ENCODE measurements at regions not wholly inside any gene's neighbourhood (a gene's known extent, or its start where the extent isn't known, plus 50 kb on each side); places are given as distances from the start of the nearest gene placed in this dataset.

DNA sequence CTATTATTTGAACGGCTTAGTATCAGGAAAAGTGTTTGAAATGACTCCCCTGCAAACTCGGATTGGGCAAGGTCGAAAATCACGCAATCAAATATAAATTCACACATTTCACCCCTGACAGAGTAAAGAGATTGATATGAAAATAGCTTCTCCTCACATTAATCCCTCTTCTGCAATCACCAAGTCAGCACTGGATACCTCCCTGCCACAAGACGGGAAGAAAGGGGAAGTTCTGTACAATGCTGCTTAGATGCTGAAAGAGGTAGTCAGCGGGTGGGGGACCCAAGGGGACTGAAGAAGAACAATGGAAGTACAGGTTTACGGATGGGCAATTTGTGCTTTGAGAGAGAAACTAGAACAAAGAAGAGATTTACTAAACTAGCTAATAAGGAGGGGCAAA is 72.0 kb upstream of the ANK3 start:
- ATAC-seq: peak; percentile 49; the same call in 2 of the 3 replicates
- no peak for TF ChIP-seq EZH2phosphoT487 (IDR thresholded peaks at IDR 0.05; ENCODE audit: unreplicated experiment)
- no peak for TF ChIP-seq EZH2 (IDR thresholded peaks at IDR 0.05; ENCODE audit: low read depth, unreplicated experiment)
- TF ChIP-seq CREB1 (CRISPR knock-in tag; IDR thresholded peaks at IDR 0.05; ENCODE audit: low read depth): no peak
- no peak for TF ChIP-seq STAT1 (IDR thresholded peaks at IDR 0.05; ENCODE audit: unreplicated experiment)
- TF ChIP-seq NANOG (IDR thresholded peaks at IDR 0.05; ENCODE audit: borderline replicate concordance): no peak
- TF ChIP-seq, protein P1, sequence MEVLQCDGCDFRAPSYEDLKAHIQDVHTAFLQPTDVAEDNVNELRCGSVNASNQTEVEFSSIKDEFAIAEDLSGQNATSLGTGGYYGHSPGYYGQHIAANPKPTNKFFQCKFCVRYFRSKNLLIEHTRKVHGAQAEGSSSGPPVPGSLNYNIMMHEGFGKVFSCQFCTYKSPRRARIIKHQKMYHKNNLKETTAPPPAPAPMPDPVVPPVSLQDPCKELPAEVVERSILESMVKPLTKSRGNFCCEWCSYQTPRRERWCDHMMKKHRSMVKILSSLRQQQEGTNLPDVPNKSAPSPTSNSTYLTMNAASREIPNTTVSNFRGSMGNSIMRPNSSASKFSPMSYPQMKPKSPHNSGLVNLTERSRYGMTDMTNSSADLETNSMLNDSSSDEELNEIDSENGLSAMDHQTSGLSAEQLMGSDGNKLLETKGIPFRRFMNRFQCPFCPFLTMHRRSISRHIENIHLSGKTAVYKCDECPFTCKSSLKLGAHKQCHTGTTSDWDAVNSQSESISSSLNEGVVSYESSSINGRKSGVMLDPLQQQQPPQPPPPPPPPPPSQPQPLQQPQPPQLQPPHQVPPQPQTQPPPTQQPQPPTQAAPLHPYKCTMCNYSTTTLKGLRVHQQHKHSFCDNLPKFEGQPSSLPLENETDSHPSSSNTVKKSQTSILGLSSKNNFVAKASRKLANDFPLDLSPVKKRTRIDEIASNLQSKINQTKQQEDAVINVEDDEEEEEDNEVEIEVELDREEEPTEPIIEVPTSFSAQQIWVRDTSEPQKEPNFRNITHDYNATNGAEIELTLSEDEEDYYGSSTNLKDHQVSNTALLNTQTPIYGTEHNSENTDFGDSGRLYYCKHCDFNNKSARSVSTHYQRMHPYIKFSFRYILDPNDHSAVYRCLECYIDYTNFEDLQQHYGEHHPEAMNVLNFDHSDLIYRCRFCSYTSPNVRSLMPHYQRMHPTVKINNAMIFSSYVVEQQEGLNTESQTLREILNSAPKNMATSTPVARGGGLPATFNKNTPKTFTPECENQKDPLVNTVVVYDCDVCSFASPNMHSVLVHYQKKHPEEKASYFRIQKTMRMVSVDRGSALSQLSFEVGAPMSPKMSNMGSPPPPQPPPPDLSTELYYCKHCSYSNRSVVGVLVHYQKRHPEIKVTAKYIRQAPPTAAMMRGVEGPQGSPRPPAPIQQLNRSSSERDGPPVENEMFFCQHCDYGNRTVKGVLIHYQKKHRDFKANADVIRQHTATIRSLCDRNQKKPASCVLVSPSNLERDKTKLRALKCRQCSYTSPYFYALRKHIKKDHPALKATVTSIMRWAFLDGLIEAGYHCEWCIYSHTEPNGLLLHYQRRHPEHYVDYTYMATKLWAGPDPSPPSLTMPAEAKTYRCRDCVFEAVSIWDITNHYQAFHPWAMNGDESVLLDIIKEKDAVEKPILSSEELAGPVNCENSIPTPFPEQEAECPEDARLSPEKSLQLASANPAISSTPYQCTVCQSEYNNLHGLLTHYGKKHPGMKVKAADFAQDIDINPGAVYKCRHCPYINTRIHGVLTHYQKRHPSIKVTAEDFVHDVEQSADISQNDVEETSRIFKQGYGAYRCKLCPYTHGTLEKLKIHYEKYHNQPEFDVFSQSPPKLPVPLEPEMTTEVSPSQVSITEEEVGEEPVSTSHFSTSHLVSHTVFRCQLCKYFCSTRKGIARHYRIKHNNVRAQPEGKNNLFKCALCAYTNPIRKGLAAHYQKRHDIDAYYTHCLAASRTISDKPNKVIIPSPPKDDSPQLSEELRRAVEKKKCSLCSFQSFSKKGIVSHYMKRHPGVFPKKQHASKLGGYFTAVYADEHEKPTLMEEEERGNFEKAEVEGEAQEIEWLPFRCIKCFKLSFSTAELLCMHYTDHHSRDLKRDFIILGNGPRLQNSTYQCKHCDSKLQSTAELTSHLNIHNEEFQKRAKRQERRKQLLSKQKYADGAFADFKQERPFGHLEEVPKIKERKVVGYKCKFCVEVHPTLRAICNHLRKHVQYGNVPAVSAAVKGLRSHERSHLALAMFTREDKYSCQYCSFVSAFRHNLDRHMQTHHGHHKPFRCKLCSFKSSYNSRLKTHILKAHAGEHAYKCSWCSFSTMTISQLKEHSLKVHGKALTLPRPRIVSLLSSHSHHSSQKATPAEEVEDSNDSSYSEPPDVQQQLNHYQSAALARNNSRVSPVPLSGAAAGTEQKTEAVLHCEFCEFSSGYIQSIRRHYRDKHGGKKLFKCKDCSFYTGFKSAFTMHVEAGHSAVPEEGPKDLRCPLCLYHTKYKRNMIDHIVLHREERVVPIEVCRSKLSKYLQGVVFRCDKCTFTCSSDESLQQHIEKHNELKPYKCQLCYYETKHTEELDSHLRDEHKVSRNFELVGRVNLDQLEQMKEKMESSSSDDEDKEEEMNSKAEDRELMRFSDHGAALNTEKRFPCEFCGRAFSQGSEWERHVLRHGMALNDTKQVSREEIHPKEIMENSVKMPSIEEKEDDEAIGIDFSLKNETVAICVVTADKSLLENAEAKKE (CRISPR knock-in tag; IDR thresholded peaks at IDR 0.05): no peak
- TF ChIP-seq, protein P2, sequence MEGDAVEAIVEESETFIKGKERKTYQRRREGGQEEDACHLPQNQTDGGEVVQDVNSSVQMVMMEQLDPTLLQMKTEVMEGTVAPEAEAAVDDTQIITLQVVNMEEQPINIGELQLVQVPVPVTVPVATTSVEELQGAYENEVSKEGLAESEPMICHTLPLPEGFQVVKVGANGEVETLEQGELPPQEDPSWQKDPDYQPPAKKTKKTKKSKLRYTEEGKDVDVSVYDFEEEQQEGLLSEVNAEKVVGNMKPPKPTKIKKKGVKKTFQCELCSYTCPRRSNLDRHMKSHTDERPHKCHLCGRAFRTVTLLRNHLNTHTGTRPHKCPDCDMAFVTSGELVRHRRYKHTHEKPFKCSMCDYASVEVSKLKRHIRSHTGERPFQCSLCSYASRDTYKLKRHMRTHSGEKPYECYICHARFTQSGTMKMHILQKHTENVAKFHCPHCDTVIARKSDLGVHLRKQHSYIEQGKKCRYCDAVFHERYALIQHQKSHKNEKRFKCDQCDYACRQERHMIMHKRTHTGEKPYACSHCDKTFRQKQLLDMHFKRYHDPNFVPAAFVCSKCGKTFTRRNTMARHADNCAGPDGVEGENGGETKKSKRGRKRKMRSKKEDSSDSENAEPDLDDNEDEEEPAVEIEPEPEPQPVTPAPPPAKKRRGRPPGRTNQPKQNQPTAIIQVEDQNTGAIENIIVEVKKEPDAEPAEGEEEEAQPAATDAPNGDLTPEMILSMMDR (conservative IDR thresholded peaks at IDR 0.05; ENCODE audit: low read depth in 2 of 2): no peak
- TF ChIP-seq POLR2AphosphoS5 (IDR thresholded peaks at IDR 0.05; ENCODE audit: low read depth): no peak
- TF ChIP-seq, protein P3, sequence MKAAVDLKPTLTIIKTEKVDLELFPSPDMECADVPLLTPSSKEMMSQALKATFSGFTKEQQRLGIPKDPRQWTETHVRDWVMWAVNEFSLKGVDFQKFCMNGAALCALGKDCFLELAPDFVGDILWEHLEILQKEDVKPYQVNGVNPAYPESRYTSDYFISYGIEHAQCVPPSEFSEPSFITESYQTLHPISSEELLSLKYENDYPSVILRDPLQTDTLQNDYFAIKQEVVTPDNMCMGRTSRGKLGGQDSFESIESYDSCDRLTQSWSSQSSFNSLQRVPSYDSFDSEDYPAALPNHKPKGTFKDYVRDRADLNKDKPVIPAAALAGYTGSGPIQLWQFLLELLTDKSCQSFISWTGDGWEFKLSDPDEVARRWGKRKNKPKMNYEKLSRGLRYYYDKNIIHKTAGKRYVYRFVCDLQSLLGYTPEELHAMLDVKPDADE (IDR thresholded peaks at IDR 0.05): no peak
- TF ChIP-seq, protein P4, sequence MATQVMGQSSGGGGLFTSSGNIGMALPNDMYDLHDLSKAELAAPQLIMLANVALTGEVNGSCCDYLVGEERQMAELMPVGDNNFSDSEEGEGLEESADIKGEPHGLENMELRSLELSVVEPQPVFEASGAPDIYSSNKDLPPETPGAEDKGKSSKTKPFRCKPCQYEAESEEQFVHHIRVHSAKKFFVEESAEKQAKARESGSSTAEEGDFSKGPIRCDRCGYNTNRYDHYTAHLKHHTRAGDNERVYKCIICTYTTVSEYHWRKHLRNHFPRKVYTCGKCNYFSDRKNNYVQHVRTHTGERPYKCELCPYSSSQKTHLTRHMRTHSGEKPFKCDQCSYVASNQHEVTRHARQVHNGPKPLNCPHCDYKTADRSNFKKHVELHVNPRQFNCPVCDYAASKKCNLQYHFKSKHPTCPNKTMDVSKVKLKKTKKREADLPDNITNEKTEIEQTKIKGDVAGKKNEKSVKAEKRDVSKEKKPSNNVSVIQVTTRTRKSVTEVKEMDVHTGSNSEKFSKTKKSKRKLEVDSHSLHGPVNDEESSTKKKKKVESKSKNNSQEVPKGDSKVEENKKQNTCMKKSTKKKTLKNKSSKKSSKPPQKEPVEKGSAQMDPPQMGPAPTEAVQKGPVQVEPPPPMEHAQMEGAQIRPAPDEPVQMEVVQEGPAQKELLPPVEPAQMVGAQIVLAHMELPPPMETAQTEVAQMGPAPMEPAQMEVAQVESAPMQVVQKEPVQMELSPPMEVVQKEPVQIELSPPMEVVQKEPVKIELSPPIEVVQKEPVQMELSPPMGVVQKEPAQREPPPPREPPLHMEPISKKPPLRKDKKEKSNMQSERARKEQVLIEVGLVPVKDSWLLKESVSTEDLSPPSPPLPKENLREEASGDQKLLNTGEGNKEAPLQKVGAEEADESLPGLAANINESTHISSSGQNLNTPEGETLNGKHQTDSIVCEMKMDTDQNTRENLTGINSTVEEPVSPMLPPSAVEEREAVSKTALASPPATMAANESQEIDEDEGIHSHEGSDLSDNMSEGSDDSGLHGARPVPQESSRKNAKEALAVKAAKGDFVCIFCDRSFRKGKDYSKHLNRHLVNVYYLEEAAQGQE (IDR thresholded peaks at IDR 0.05; ENCODE audit: unreplicated experiment): no peak
- TF ChIP-seq ZNF114 (CRISPR knock-in tag; IDR thresholded peaks at IDR 0.05): no peak
- TF ChIP-seq JUNB (IDR thresholded peaks at IDR 0.05; ENCODE audit: unreplicated experiment): no peak
- TF ChIP-seq ZNF331 (CRISPR knock-in tag; IDR thresholded peaks at IDR 0.05; ENCODE audit: low read depth): no peak
- H3F3A ChIP-seq (replicated peaks; ENCODE audit: low read depth): no peaks in the 10 kb centered on the region
- no peaks in the 10 kb centered on the region for H3K4me1 ChIP-seq (ENCODE audit: insufficient read depth)
- H3K27ac ChIP-seq (ENCODE audit: low read depth): no peak overlapping the region
- no peaks in the 10 kb centered on the region for H3K9me2 ChIP-seq (ENCODE audit: insufficient read depth)
- Mint-ChIP-seq H3K36me3 (ENCODE audit: low read depth) (no peaks in the 10 kb centered on the region), H3K4me3 (no peak overlapping the region), H3K9me3 (no peaks in the 10 kb centered on the region), H3K4me1 (peaks cover 10% of the 10 kb centered on the region; the same call in 2 of the 3 replicates), H3K27me3 (ENCODE audit: insufficient read depth, low read depth, poor library complexity) (no peaks in the 10 kb centered on the region), H3K27ac (no peak overlapping the region)
- no peak overlapping the region for H2AFZ ChIP-seq
- H3K79me2 ChIP-seq (replicated peaks; ENCODE audit: insufficient read depth): no peaks in the 10 kb centered on the region
- no peaks in the 10 kb centered on the region for H3K27me3 ChIP-seq (ENCODE audit: insufficient read depth)
- H3K4me2 ChIP-seq: no peak overlapping the region
- peak; percentile 22 for DNase-seq (ENCODE audit: low spot score)
- H3K36me3 ChIP-seq (ENCODE audit: insufficient read depth): no peaks in the 10 kb centered on the region
- no peaks in the 10 kb centered on the region for H4K20me1 ChIP-seq (replicated peaks; ENCODE audit: insufficient read depth)
- no peak overlapping the region for H3K4me3 ChIP-seq

Data from GM23338 (cell line).